Loucy (cell line): ENCODE measurements at regions not wholly inside any gene's neighbourhood (a gene's known extent, or its start where the extent isn't known, plus 50 kb on each side); places are given as distances from the start of the nearest gene placed in this dataset.

Experiments
- CTCF ChIP-seq: fragments of 200-600 bp; sonication (generic); conservative IDR thresholded peaks from 2 replicates; pipeline ENCODE4 v1.5.1; 2014; ENCODE audit warnings: mild to moderate bottlenecking, antibody characterized with exemption, low read length
- EZH2phosphoT487 ChIP-seq: fragments of 200-600 bp; IDR thresholded peaks from 2 replicates; pipeline ENCODE4 v1.6.1; 2018; ENCODE audit warnings: antibody characterized with exemption, mild to moderate bottlenecking, moderate library complexity, borderline replicate concordance

GRCh38 chr2:242052421-242052820 lies 182.9 kb downstream of the RTP5 start:
- TF ChIP-seq CTCF (no peak), EZH2phosphoT487 (no peak)
